Mesothelial cell of epicardium (in vitro differentiated cells): ENCODE measurements at regions not wholly inside any gene's neighbourhood (a gene's known extent, or its start where the extent isn't known, plus 50 kb on each side); places are given as distances from the start of the nearest gene placed in this dataset.

Experiments used
- DNase-seq, 2 experiments: peaks; one replicate each; pipeline ENCODE4 v3.0.0; 2021; ENCODE audit warnings: low spot score in 2 of 2; ENCODE audit not compliant: unreplicated experiment in 2 of 2
- H3K27ac Mint-ChIP-seq: 2 replicates; pipeline ENCODE4 v1.8.0; 2021; ENCODE audit warnings: mixed read lengths
- H3K27me3 Mint-ChIP-seq: 2 replicates; pipeline ENCODE4 v1.8.0; 2021; ENCODE audit warnings: low read depth, mixed read lengths
- H3K36me3 Mint-ChIP-seq: 2 replicates; pipeline ENCODE4 v1.8.0; 2021; ENCODE audit warnings: mixed read lengths
- H3K4me1 Mint-ChIP-seq: 2 replicates; pipeline ENCODE4 v1.8.0; 2021; ENCODE audit warnings: mixed read lengths
- H3K4me3 Mint-ChIP-seq: 2 replicates; pipeline ENCODE4 v1.8.0; 2021; ENCODE audit warnings: mild to moderate bottlenecking, moderate library complexity, mixed read lengths
- H3K9me3 Mint-ChIP-seq: 2 replicates; pipeline ENCODE4 v1.8.0; 2021; ENCODE audit warnings: mixed read lengths
- TF ChIP-seq, protein P1 (sequence below): fragments of 200-600 bp; sonication (generic); IDR thresholded peaks from one replicate; pipeline ENCODE4 v1.5.0; 2021; ENCODE audit warnings: antibody characterized with exemption; ENCODE audit not compliant: unreplicated experiment

DNA sequence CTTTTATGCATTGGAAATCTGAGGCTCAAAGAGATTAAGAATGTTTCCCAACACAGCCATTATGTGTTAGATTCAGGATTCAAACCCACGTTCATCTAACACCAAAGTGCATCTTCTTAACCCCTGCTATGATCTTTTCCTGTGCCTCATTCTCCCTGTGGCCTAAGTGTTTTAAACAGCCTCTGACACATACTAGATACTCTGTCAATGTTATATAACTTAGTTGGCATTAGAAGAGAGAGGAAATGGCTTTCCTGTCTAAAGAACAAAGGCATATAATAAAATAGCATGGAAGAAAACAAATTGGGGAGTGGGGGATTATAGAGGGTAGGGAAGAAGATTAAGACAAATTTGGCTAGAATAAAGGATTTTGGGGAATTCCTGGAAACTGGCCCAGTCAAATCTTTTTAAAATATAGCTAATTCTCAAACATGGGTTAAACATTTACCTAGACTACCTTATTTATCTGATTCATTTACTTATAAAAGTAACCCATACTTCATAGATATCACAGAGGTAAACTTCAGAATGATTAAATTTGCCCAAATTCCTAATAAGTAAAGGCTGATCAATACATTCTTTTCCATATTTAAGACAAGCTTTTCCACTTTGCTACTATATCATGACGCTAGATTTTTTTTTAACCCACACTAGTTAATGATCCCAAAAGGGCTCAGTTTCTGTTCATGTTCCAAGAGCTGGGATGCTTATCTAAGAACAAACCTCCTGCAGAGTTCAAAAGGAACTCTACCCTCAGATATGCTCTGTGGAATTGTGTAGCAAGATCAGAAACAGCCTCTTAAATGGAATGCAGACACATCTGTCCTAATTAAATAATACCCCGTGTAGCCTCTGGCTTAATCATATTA, 122.9 kb upstream of the PTPRG start:
- peaks cover 10% of the 10 kb centered on the region for H3K4me1 Mint-ChIP-seq
- no peak for DNase-seq
- no peaks in the 10 kb centered on the region for H3K36me3 Mint-ChIP-seq
- no peak overlapping the region for H3K4me3 Mint-ChIP-seq
- no peaks in the 10 kb centered on the region for H3K27me3 Mint-ChIP-seq
- peak overlapping the region; percentile 22 for H3K27ac Mint-ChIP-seq
- TF ChIP-seq, protein P1, sequence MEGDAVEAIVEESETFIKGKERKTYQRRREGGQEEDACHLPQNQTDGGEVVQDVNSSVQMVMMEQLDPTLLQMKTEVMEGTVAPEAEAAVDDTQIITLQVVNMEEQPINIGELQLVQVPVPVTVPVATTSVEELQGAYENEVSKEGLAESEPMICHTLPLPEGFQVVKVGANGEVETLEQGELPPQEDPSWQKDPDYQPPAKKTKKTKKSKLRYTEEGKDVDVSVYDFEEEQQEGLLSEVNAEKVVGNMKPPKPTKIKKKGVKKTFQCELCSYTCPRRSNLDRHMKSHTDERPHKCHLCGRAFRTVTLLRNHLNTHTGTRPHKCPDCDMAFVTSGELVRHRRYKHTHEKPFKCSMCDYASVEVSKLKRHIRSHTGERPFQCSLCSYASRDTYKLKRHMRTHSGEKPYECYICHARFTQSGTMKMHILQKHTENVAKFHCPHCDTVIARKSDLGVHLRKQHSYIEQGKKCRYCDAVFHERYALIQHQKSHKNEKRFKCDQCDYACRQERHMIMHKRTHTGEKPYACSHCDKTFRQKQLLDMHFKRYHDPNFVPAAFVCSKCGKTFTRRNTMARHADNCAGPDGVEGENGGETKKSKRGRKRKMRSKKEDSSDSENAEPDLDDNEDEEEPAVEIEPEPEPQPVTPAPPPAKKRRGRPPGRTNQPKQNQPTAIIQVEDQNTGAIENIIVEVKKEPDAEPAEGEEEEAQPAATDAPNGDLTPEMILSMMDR = no peak
- H3K9me3 Mint-ChIP-seq = peaks cover 18% of the 10 kb centered on the region

DNA sequence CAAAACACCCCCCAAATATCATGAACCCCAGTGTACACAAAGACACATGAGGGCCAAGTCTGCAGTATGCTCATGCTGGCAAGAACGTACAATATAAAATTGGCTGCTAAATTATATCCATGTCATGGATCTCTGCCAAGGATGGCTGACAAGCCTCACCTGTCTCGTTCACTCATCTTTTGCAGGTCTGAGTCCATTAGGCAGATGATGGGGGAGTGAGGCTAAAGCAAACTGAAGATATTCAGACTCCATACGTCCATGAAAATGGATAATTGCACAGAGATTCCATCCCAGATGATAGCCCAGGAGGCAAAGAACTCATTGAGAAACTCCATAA, 122.3 kb upstream of the PTPRG start:
- DNase-seq = no peak
- H3K4me1 Mint-ChIP-seq = peaks cover 15% of the 10 kb centered on the region
- TF ChIP-seq, protein P1 = no peak

DNA sequence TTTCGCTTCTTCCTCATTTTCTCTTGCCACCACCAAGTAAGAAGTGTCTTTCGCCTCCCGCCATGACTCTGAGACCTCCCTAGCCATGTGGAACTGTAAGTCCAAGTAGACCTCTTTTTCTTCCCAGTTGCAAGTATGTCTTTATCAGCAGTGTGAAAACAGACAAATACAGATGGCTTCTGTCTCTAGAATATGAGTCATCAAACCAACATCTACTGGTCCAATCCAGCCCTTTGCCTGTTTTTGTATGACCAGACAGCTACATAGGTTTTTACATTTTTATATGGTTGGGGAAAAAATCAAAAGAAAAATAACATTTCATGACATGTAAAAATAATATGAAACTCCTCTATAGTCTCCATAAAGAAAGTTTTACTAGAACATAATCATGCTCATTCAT, 118.7 kb upstream of the PTPRG start:
- TF ChIP-seq, protein P1 = no peak
- H3K36me3 Mint-ChIP-seq = no peaks in the 10 kb centered on the region
- no peak for DNase-seq
- H3K4me3 Mint-ChIP-seq = no peak overlapping the region
- H3K9me3 Mint-ChIP-seq = peaks cover 6% of the 10 kb centered on the region
- peaks cover 15% of the 10 kb centered on the region for H3K4me1 Mint-ChIP-seq
- no peaks in the 10 kb centered on the region for H3K27me3 Mint-ChIP-seq
- no peak overlapping the region for H3K27ac Mint-ChIP-seq

More for the DNA sequence above, 122.3 kb upstream of the PTPRG start:
- Mint-ChIP-seq H3K36me3 (no peaks in the 10 kb centered on the region), H3K27me3 (no peaks in the 10 kb centered on the region), H3K4me3 (no peak overlapping the region), H3K27ac (peak overlapping the region; percentile 22), H3K9me3 (peaks cover 18% of the 10 kb centered on the region)

DNA sequence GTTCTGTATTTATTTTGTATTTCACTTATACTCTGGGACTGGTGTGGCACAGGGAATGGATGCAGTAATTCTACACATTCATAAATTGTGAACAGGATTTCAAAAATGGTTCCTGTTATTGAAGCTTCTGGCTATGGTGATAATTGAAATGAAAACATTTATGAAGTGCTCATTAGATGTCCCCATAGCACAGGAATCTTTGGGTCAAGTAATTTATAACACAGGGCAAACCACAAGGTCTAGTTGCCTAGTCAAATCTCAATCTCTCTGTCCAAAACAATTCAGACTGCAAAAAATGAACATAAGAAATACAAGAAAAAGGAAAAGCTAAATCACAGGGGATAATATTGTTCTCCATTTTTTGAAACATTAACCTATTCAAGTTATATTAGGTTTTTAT, 117.5 kb upstream of the PTPRG start:
- Mint-ChIP-seq H3K27me3 (no peaks in the 10 kb centered on the region), H3K4me3 (no peak overlapping the region), H3K9me3 (peaks cover 6% of the 10 kb centered on the region), H3K36me3 (no peaks in the 10 kb centered on the region), H3K4me1 (peaks cover 9% of the 10 kb centered on the region), H3K27ac (no peak overlapping the region)
- no peak for DNase-seq
- TF ChIP-seq, protein P1 = no peak

DNA sequence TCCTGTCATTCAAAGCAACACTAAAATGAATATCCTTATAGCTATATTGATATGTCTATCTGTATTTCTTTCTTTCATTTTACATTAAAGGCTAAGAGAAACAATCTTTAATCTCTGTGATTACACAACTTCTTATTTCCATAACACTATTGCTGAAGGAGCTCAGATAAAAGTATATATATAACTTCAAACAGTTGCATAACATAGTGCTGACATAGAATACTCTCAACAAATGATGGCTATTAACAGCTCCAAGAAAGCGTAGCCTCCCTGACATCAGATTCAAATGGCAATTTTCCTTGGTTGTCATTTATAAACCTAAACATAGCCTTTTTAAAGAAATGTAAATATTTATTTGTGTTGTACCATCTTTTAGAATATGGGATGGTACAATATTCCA, 116.6 kb upstream of the PTPRG start:
- Mint-ChIP-seq H3K9me3 (peaks cover 6% of the 10 kb centered on the region), H3K27ac (no peak overlapping the region), H3K4me3 (no peak overlapping the region), H3K4me1 (peaks cover 4% of the 10 kb centered on the region), H3K27me3 (no peaks in the 10 kb centered on the region), H3K36me3 (no peaks in the 10 kb centered on the region)
- no peak for DNase-seq
- TF ChIP-seq, protein P1 = no peak
